Breast epithelium (tissue), 3 donors: ENCODE measurements at regions not wholly inside any gene's neighbourhood (a gene's known extent, or its start where the extent isn't known, plus 50 kb on each side); places are given as distances from the start of the nearest gene placed in this dataset.

Source experiments
- CTCF ChIP-seq, 3 donors: fragments of 450-650 bp; IDR thresholded peaks; one replicate each; pipeline ENCODE4 v1.5.1; 2016 to 2017; ENCODE audit warnings: antibody characterized with exemption in 3 of 3, mild to moderate bottlenecking in 3 of 3, moderate library complexity in 3 of 3
- POLR2A ChIP-seq: fragments of 450-650 bp; IDR thresholded peaks from one replicate; pipeline ENCODE4 v1.6.1; 2016; ENCODE audit warnings: antibody characterized with exemption, mild to moderate bottlenecking, moderate library complexity
- POLR2AphosphoS5 ChIP-seq, 3 donors: sonication (generic); formaldehyde crosslinking; IDR thresholded peaks; one replicate each; pipeline ENCODE4 v1.6.1; 2017; ENCODE audit warnings: antibody characterized with exemption in 3 of 3

- TF ChIP-seq CTCF (IDR thresholded peaks at IDR 0.05) (no peak), POLR2A (no peak), POLR2AphosphoS5 (IDR thresholded peaks at IDR 0.05) (no peak)
Observed at GRCh38 chr17:51508048-51508447, 247.7 kb downstream of the UTP18 start.
